ENCODE measurements at regions not wholly inside any gene's neighbourhood (a gene's known extent, or its start where the extent isn't known, plus 50 kb on each side); places are given as distances from the start of the nearest gene placed in this dataset.

- CTCF ChIA-PET, result no interaction called here
- no peak overlapping the region for H3K9ac ChIP-seq (ENCODE audit: low read length)
- no peaks in the 10 kb centered on the region for H3K79me2 ChIP-seq (ENCODE audit: low read length)
- TF ChIP-seq EZH2phosphoT487 (IDR thresholded peaks at IDR 0.05; ENCODE audit: borderline replicate concordance, low read length) (no peak), EZH2 (IDR thresholded peaks at IDR 0.05; ENCODE audit: low read length, unreplicated experiment) (no peak), CTCF (conservative IDR thresholded peaks at IDR 0.05; ENCODE audit: low read depth, low read length) (no peak)
- no peak overlapping the region for H2AFZ ChIP-seq (ENCODE audit: low read length)
- H3F3A ChIP-seq (ENCODE audit: low read length, unreplicated experiment), result no peaks in the 10 kb centered on the region
- H3K4me2 ChIP-seq (ENCODE audit: low read length), result no peak overlapping the region
- H3K36me3 ChIP-seq (ENCODE audit: low read depth, low read length), result no peaks in the 10 kb centered on the region
- POLR2A ChIA-PET (ENCODE audit: unreplicated experiment), result no interaction called here
- H3K4me1 ChIP-seq (ENCODE audit: insufficient read depth, low read length), result no peaks in the 10 kb centered on the region
- no peaks in the 10 kb centered on the region for H3K9me3 ChIP-seq (ENCODE audit: low read length)
- no peak for ATAC-seq
- H3K27ac ChIP-seq (ENCODE audit: low read length), result no peak overlapping the region
- intact Hi-C loops (cut with micrococcal nuclease), result no loop called here
- H4K20me1 ChIP-seq (ENCODE audit: low read length), result no peaks in the 10 kb centered on the region
- H3K27me3 ChIP-seq (ENCODE audit: low read length), result no peaks in the 10 kb centered on the region
- no TSS peak for BruUV-seq (replicated peaks)
- no peak for DNase-seq
- H3K4me3 ChIP-seq (ENCODE audit: low read length), result no peak overlapping the region
- H3K9me2 ChIP-seq (replicated peaks; ENCODE audit: low read length), result no peaks in the 10 kb centered on the region
Observed at GRCh38 chr2:193743089-193743488, 1548.4 kb upstream of the TMEFF2 start.

GRCh38 chr2:193738892-193739291, 1544.2 kb upstream of the TMEFF2 start:
- no peak for DNase-seq
- H3K27me3 ChIP-seq (ENCODE audit: low read length), result no peaks in the 10 kb centered on the region
- intact Hi-C loops (cut with micrococcal nuclease), result no loop called here
- H3K9me2 ChIP-seq (replicated peaks; ENCODE audit: low read length), result no peaks in the 10 kb centered on the region
- H3F3A ChIP-seq (ENCODE audit: low read length, unreplicated experiment), result no peaks in the 10 kb centered on the region
- ChIA-PET POLR2A (ENCODE audit: unreplicated experiment) (no interaction called here), CTCF (no interaction called here)
- no peak overlapping the region for H2AFZ ChIP-seq (ENCODE audit: low read length)
- no peak for ATAC-seq
- TF ChIP-seq CTCF (conservative IDR thresholded peaks at IDR 0.05; ENCODE audit: low read depth, low read length), result no peak
- TF ChIP-seq EZH2phosphoT487 (IDR thresholded peaks at IDR 0.05; ENCODE audit: borderline replicate concordance, low read length), result no peak
- TF ChIP-seq EZH2 (IDR thresholded peaks at IDR 0.05; ENCODE audit: low read length, unreplicated experiment), result no peak
- H3K9me3 ChIP-seq (ENCODE audit: low read length), result no peaks in the 10 kb centered on the region
- BruUV-seq (replicated peaks), result no TSS peak
- no peak overlapping the region for H3K4me3 ChIP-seq (ENCODE audit: low read length)
- H3K79me2 ChIP-seq (ENCODE audit: low read length), result no peaks in the 10 kb centered on the region
- no peaks in the 10 kb centered on the region for H3K4me1 ChIP-seq (ENCODE audit: insufficient read depth, low read length)
- no peak overlapping the region for H3K4me2 ChIP-seq (ENCODE audit: low read length)
- no peak overlapping the region for H3K9ac ChIP-seq (ENCODE audit: low read length)
- no peaks in the 10 kb centered on the region for H3K36me3 ChIP-seq (ENCODE audit: low read depth, low read length)
- no peaks in the 10 kb centered on the region for H4K20me1 ChIP-seq (ENCODE audit: low read length)
- H3K27ac ChIP-seq (ENCODE audit: low read length), result no peak overlapping the region

- Histone ChIP-seq H3K4me3 (ENCODE audit: low read length) (no peak overlapping the region), H2AFZ (ENCODE audit: low read length) (no peak overlapping the region), H3K4me2 (ENCODE audit: low read length) (no peak overlapping the region), H3K27ac (ENCODE audit: low read length) (no peak overlapping the region), H3K79me2 (ENCODE audit: low read length) (no peaks in the 10 kb centered on the region), H3K9ac (ENCODE audit: low read length) (no peak overlapping the region), H4K20me1 (ENCODE audit: low read length) (no peaks in the 10 kb centered on the region), H3K36me3 (ENCODE audit: low read depth, low read length) (no peaks in the 10 kb centered on the region), H3K9me2 (replicated peaks; ENCODE audit: low read length) (no peaks in the 10 kb centered on the region), H3K27me3 (ENCODE audit: low read length) (no peaks in the 10 kb centered on the region), H3F3A (ENCODE audit: low read length, unreplicated experiment) (no peaks in the 10 kb centered on the region), H3K4me1 (ENCODE audit: insufficient read depth, low read length) (no peaks in the 10 kb centered on the region), H3K9me3 (ENCODE audit: low read length) (no peaks in the 10 kb centered on the region)
- BruUV-seq (replicated peaks), result no TSS peak
- TF ChIP-seq EZH2 (IDR thresholded peaks at IDR 0.05; ENCODE audit: low read length, unreplicated experiment) (no peak), EZH2phosphoT487 (IDR thresholded peaks at IDR 0.05; ENCODE audit: borderline replicate concordance, low read length) (no peak), CTCF (conservative IDR thresholded peaks at IDR 0.05; ENCODE audit: low read depth, low read length) (no peak)
- ChIA-PET CTCF (no interaction called here), POLR2A (ENCODE audit: unreplicated experiment) (no interaction called here)
- ATAC-seq (no peak), DNase-seq (no peak)
- intact Hi-C loops (cut with micrococcal nuclease), result no loop called here
Observed at GRCh38 chr2:193712912-193713311, 1518.2 kb upstream of the TMEFF2 start.
